ENCODE measurements at regions not wholly inside any gene's neighbourhood (a gene's known extent, or its start where the extent isn't known, plus 50 kb on each side); places are given as distances from the start of the nearest gene placed in this dataset.

DNA sequence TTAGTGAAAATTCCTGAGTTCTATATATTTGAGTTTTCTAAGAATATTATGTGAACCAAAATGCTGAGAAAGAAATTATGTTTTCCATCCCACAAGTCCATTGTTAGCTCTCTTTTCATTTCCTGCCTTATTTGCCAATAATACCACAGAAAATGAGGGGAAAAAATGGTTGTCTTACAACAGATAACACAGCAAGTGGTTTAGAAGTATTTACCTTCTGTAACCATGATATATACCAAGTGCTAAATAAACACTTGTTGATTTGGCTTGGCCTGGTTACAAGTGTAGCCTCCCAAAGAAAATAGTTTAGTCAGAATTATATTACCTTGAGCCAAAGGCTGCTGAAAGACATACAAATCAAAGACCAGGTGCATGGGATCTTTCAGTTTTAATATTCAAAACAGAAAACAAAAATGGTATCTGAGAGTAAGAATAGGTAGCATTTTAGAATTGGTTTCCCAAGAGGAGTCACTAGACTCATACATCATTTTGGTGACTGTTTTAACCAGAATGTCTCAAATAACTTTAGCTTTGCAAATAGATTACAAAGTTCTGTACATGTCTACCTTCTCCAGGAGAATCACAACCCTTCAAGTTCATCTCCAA, 439.8 kb upstream of the DYNLRB2 start:
- TF ChIP-seq, protein P1, sequence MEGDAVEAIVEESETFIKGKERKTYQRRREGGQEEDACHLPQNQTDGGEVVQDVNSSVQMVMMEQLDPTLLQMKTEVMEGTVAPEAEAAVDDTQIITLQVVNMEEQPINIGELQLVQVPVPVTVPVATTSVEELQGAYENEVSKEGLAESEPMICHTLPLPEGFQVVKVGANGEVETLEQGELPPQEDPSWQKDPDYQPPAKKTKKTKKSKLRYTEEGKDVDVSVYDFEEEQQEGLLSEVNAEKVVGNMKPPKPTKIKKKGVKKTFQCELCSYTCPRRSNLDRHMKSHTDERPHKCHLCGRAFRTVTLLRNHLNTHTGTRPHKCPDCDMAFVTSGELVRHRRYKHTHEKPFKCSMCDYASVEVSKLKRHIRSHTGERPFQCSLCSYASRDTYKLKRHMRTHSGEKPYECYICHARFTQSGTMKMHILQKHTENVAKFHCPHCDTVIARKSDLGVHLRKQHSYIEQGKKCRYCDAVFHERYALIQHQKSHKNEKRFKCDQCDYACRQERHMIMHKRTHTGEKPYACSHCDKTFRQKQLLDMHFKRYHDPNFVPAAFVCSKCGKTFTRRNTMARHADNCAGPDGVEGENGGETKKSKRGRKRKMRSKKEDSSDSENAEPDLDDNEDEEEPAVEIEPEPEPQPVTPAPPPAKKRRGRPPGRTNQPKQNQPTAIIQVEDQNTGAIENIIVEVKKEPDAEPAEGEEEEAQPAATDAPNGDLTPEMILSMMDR (IDR thresholded peaks at IDR 0.05): no peak
- TF ChIP-seq TCF7L2 (IDR thresholded peaks at IDR 0.05; ENCODE audit: low read depth, low read length) (no peak), POLR2AphosphoS5 (IDR thresholded peaks at IDR 0.05; ENCODE audit: low read depth, low read length) (no peak), SIN3A (IDR thresholded peaks at IDR 0.05; ENCODE audit: borderline replicate concordance, insufficient read depth, low read depth, low read length) (no peak)
